ENCODE measurements at regions not wholly inside any gene's neighbourhood (a gene's known extent, or its start where the extent isn't known, plus 50 kb on each side); places are given as distances from the start of the nearest gene placed in this dataset.

- TF ChIP-seq CTCF (IDR thresholded peaks at IDR 0.05) (no peak), POLR2A (IDR thresholded peaks at IDR 0.05) (no peak)
Measured at GRCh38 chr16:82317411-82318167, 147.6 kb upstream of the MPHOSPH6 start.

Measured in lower leg skin (tissue), 3 donors.